Panc1 (cell line): ENCODE measurements at regions not wholly inside any gene's neighbourhood (a gene's known extent, or its start where the extent isn't known, plus 50 kb on each side); places are given as distances from the start of the nearest gene placed in this dataset.

Source experiments
- ATAC-seq: fragments of 200-7000 bp; cut with Tn5 transposase; 2 replicates; pipeline ENCODE4 v1.9.1; 2020; ENCODE audit warnings: mild to moderate bottlenecking, moderate library complexity
- BruUV-seq: library from RNA; stranded (reverse); fragments of 400-500 nt; replicated peaks from 2 replicates; lab custom pipeline; 2021; lab: Mats Ljungman, UMichigan
- CTCF ChIA-PET: fragments of 300-600 bp; sonication (Branson Sonifier 250); formaldehyde crosslinking; loops from one replicate; lab custom pipeline; 2022; ENCODE audit warnings: antibody characterized with exemption; lab: Charles Lee
- POLR2A ChIA-PET: fragments of 300-600 bp; sonication (Branson Sonifier 250); formaldehyde crosslinking; loops from one replicate; lab custom pipeline; 2022; ENCODE audit warnings: antibody characterized with exemption; lab: Charles Lee
- DNase-seq: peaks from one replicate; pipeline ENCODE4 v3.0.0-alpha.2; 2010; ENCODE audit warnings: low read depth, low spot score
- H3K27ac ChIP-seq: 2 replicates; pipeline ENCODE4 v1.5.1; 2011; ENCODE audit warnings: mild to moderate bottlenecking, low read length, inconsistent platforms
- H3K27me3 ChIP-seq: fragments of 200-500 bp; sonication (Bioruptor generic); 2 replicates; pipeline ENCODE4 v1.6.0; 2014; ENCODE audit warnings: low read length, inconsistent platforms; ENCODE audit not compliant: control insufficient read depth, insufficient read depth
- H3K36me3 ChIP-seq: fragments of 200-500 bp; sonication (Bioruptor generic); 2 replicates; pipeline ENCODE4 v1.5.1; 2014; ENCODE audit warnings: inconsistent platforms, mild to moderate bottlenecking, low read length, moderate library complexity; ENCODE audit not compliant: control insufficient read depth, insufficient read depth
- H3K4me1 ChIP-seq: 2 replicates; pipeline ENCODE4 v1.5.1; 2011; ENCODE audit warnings: inconsistent platforms, mild to moderate bottlenecking, low read length, moderate library complexity; ENCODE audit not compliant: control insufficient read depth, insufficient read depth
- H3K4me3 ChIP-seq, 2 experiments: 2 replicates each; pipeline ENCODE4 v1.5.1; 2011 to 2012; ENCODE audit warnings: low read depth in 2 of 2, low read length in 2 of 2, mild to moderate bottlenecking in 2 of 2, inconsistent platforms in 1 of 2, moderate library complexity in 1 of 2
- H3K9me3 ChIP-seq: fragments of 200-500 bp; sonication (Bioruptor generic); 2 replicates; pipeline ENCODE4 v1.5.1; 2014; ENCODE audit warnings: low read depth, mild to moderate bottlenecking, inconsistent platforms, low read length, moderate library complexity; ENCODE audit not compliant: control insufficient read depth, insufficient read depth
- CTCF ChIP-seq: fragments of 450-650 bp; IDR thresholded peaks from 2 replicates; pipeline ENCODE4 v1.5.1; 2017; ENCODE audit warnings: mild to moderate bottlenecking
- POLR2AphosphoS5 ChIP-seq: IDR thresholded peaks from 2 replicates; pipeline ENCODE4 v1.6.1; 2012; ENCODE audit warnings: mild to moderate bottlenecking, low read depth, low read length, moderate library complexity
- SIN3A ChIP-seq: IDR thresholded peaks from 2 replicates; pipeline ENCODE4 v1.6.1; 2012; ENCODE audit warnings: low read depth, mild to moderate bottlenecking, low read length, moderate library complexity, borderline replicate concordance; ENCODE audit not compliant: insufficient read depth
- TCF7L2 ChIP-seq: IDR thresholded peaks from 2 replicates; pipeline ENCODE4 v1.6.1; 2011; ENCODE audit warnings: mild to moderate bottlenecking, low read depth, low read length, inconsistent platforms
- in situ Hi-C: cut with HindIII; loops from 2 replicates; pipeline ENCODE4 v1.10.0; 2016; ENCODE audit warnings: low sequenced_read_pairs, low pct_unique_long_range_greater_than_20kb
- intact Hi-C: fragments of 100-400 bp; cut with micrococcal nuclease; formaldehyde crosslinking; loops from one replicate; pipeline ENCODE4 v1.10.0; 2022; ENCODE audit not compliant: unreplicated experiment
- TF ChIP-seq, protein P1 (sequence below), 2 experiments: IDR thresholded peaks; 2 replicates each; pipeline ENCODE4 v1.6.1; 2011 to 2012; ENCODE audit warnings: low read depth in 2 of 2, control low read depth in 1 of 2, low read length in 1 of 2, mild to moderate bottlenecking in 1 of 2, moderate library complexity in 1 of 2; ENCODE audit not compliant: insufficient read depth in 1 of 2

GRCh38 chr17:77444628-77444983 is 303.8 kb downstream of the SEC14L1 start:
- ATAC-seq (0 out of 2 replicates have a peak, but pooled peaks have one; percentile 1), DNase-seq (no peak)
- H3K36me3 ChIP-seq = no peaks in the 10 kb centered on the region
- ChIA-PET POLR2A (no interaction called here), CTCF (no interaction called here)
- H3K27ac ChIP-seq = no peak overlapping the region
- BruUV-seq = TSS peak; percentile 66
- no peak overlapping the region for H3K4me3 ChIP-seq
- no peaks in the 10 kb centered on the region for H3K27me3 ChIP-seq
- no peak for TF ChIP-seq CTCF
- no peak for TF ChIP-seq TCF7L2
- TF ChIP-seq, protein P1, sequence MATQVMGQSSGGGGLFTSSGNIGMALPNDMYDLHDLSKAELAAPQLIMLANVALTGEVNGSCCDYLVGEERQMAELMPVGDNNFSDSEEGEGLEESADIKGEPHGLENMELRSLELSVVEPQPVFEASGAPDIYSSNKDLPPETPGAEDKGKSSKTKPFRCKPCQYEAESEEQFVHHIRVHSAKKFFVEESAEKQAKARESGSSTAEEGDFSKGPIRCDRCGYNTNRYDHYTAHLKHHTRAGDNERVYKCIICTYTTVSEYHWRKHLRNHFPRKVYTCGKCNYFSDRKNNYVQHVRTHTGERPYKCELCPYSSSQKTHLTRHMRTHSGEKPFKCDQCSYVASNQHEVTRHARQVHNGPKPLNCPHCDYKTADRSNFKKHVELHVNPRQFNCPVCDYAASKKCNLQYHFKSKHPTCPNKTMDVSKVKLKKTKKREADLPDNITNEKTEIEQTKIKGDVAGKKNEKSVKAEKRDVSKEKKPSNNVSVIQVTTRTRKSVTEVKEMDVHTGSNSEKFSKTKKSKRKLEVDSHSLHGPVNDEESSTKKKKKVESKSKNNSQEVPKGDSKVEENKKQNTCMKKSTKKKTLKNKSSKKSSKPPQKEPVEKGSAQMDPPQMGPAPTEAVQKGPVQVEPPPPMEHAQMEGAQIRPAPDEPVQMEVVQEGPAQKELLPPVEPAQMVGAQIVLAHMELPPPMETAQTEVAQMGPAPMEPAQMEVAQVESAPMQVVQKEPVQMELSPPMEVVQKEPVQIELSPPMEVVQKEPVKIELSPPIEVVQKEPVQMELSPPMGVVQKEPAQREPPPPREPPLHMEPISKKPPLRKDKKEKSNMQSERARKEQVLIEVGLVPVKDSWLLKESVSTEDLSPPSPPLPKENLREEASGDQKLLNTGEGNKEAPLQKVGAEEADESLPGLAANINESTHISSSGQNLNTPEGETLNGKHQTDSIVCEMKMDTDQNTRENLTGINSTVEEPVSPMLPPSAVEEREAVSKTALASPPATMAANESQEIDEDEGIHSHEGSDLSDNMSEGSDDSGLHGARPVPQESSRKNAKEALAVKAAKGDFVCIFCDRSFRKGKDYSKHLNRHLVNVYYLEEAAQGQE (IDR thresholded peaks at IDR 0.05; ENCODE audit: insufficient read depth in 1 of 2, low read depth in 2 of 2, low read length in 1 of 2) = no peak
- TF ChIP-seq POLR2AphosphoS5 = no peak
- TF ChIP-seq SIN3A = no peak
- no peaks in the 10 kb centered on the region for H3K9me3 ChIP-seq
- intact Hi-C loops = no loop called here
- peaks cover 66% of the 10 kb centered on the region for H3K4me1 ChIP-seq
- in situ Hi-C loops = no loop called here

GRCh38 chr17:77444984-77445759 is 304.4 kb downstream of the SEC14L1 start:
- no peak for ATAC-seq
- DNase-seq = no peak
- in situ Hi-C loops (no loop called here), intact Hi-C loops (no loop called here)
- Histone ChIP-seq H3K4me1 (peaks cover 72% of the 10 kb centered on the region), H3K9me3 (no peaks in the 10 kb centered on the region), H3K27me3 (no peaks in the 10 kb centered on the region), H3K4me3 (no peak overlapping the region), H3K27ac (peak overlapping the region; percentile 49), H3K36me3 (no peaks in the 10 kb centered on the region)
- TF ChIP-seq POLR2AphosphoS5 = no peak
- ChIA-PET CTCF (no interaction called here), POLR2A (no interaction called here)
- BruUV-seq = no TSS peak

- no peaks in the 10 kb centered on the region for H3K9me3 ChIP-seq
- no peaks in the 10 kb centered on the region for H3K27me3 ChIP-seq
- in situ Hi-C loops (no loop called here), intact Hi-C loops (no loop called here)
- peak overlapping the region; percentile 49 for H3K27ac ChIP-seq
- POLR2A ChIA-PET = no interaction called here
- H3K4me1 ChIP-seq = peaks cover 74% of the 10 kb centered on the region
- no peak overlapping the region for H3K4me3 ChIP-seq
- TF ChIP-seq, protein P1 (IDR thresholded peaks at IDR 0.05; ENCODE audit: insufficient read depth in 1 of 2, low read depth in 2 of 2, low read length in 1 of 2) = no peak
- no peak for TF ChIP-seq CTCF
- no peak for TF ChIP-seq SIN3A
- no peak for TF ChIP-seq TCF7L2
- no peak for TF ChIP-seq POLR2AphosphoS5
- no TSS peak for BruUV-seq
- CTCF ChIA-PET = no interaction called here
- ATAC-seq = no peak
- no peaks in the 10 kb centered on the region for H3K36me3 ChIP-seq
- no peak for DNase-seq
Observed at GRCh38 chr17:77445760-77446532, 305.2 kb downstream of the SEC14L1 start.
